ENCODE measurements at regions not wholly inside any gene's neighbourhood (a gene's known extent, or its start where the extent isn't known, plus 50 kb on each side); places are given as distances from the start of the nearest gene placed in this dataset.

GRCh38 chr1:221987860-221988520, 246.1 kb upstream of the DUSP10 start:
- Histone ChIP-seq H4K8ac (replicated peaks; ENCODE audit: insufficient read length, low read depth, low read length) (no peak overlapping the region), H3K56ac (ENCODE audit: insufficient read length, low read depth, low read length) (no peak overlapping the region), H3K23ac (ENCODE audit: insufficient read length, low read depth, low read length) (no peak overlapping the region), H2BK12ac (ENCODE audit: insufficient read length, low read depth, low read length) (no peak overlapping the region), H3K23me2 (ENCODE audit: insufficient read length, low read depth, low read length, poor library complexity, severe bottlenecking) (no peaks in the 10 kb centered on the region), H3K4ac (ENCODE audit: low read depth, low read length) (no peak overlapping the region), H3K18ac (ENCODE audit: insufficient read length, low read depth, low read length) (no peak overlapping the region), H3K27me3 (ENCODE audit: insufficient read depth, low read length) (no peaks in the 10 kb centered on the region), H3K79me1 (ENCODE audit: insufficient read depth, low read depth, low read length, poor library complexity, severe bottlenecking) (no peaks in the 10 kb centered on the region), H3K4me2 (ENCODE audit: insufficient read depth, insufficient read length, low read length) (no peak overlapping the region), H3K79me2 (ENCODE audit: insufficient read depth, low read length) (no peaks in the 10 kb centered on the region), H2BK15ac (ENCODE audit: low read depth, low read length) (no peak overlapping the region), H2BK5ac (ENCODE audit: insufficient read length, low read length) (no peak overlapping the region), H3T11ph (ENCODE audit: low read length) (no peak overlapping the region), H4K5ac (ENCODE audit: insufficient read length, low read depth, low read length) (no peak overlapping the region), H4K91ac (ENCODE audit: insufficient read length, low read depth, low read length) (no peak overlapping the region), H2BK20ac (ENCODE audit: low read depth, low read length, poor library complexity, severe bottlenecking) (no peak overlapping the region), H3K4me1 (ENCODE audit: insufficient read depth, low read length) (no peaks in the 10 kb centered on the region), H4K20me1 (ENCODE audit: control insufficient read depth, insufficient read depth, insufficient read length) (no peaks in the 10 kb centered on the region), H3K9me3 (ENCODE audit: control insufficient read depth, low read depth, low read length) (no peaks in the 10 kb centered on the region), H2AFZ (ENCODE audit: low read length) (no peak overlapping the region), H2AK5ac (ENCODE audit: insufficient read length, low read length) (no peak overlapping the region), H3K14ac (ENCODE audit: insufficient read depth, low read length) (no peak overlapping the region), H3K27ac (ENCODE audit: insufficient read length, low read depth, low read length) (no peak overlapping the region), H3K9ac (ENCODE audit: extremely low read depth, insufficient read length, low read length) (no peak overlapping the region), H2BK120ac (ENCODE audit: low read depth, low read length, poor library complexity, severe bottlenecking) (no peak overlapping the region)
- Mint-ChIP-seq H3K36me3 (ENCODE audit: insufficient read depth in 1 of 3, low read depth in 3 of 3) (no peaks in the 10 kb centered on the region), H3K9me3 (no peaks in the 10 kb centered on the region), H3K27ac (no peak overlapping the region), H3K4me3 (no peak overlapping the region), H3K4me1 (peaks cover 10 to 16% of the 10 kb centered on the region in 2 experiments), H3K27me3 (ENCODE audit: low read depth) (no peaks in the 10 kb centered on the region; the same call in 1 of the 2 replicates)
- no peak for DNase-seq
- no peak for TF ChIP-seq CTCF (conservative IDR thresholded peaks at IDR 0.05)
- no CpG with 5 or more reads among the region's 6 CpGs for WGBS (ENCODE audit: extremely low coverage, insufficient read length, low lambda C conversion rate)
